Activated T-helper 2 cell treated with anti-CD3 and anti-CD28 coated beads, Interferon-gamma antibody, Interleukin-2, Interleukin-4, amounts not matched to agents 10 μg/mL and 5 μg/mL and 100 μg/mL, durations not matched to agents 14 hours and 24 hours and 36 hours (primary cell): ENCODE measurements at regions not wholly inside any gene's neighbourhood (a gene's known extent, or its start where the extent isn't known, plus 50 kb on each side); places are given as distances from the start of the nearest gene placed in this dataset.

Source experiments
- DNase-seq: peaks from one replicate; pipeline ENCODE4 v3.0.0; 2021; ENCODE audit warnings: low spot score
- H3K27ac Mint-ChIP-seq: one replicate; pipeline ENCODE4 v1.8.0; 2021; ENCODE audit warnings: mixed read lengths
- H3K27me3 Mint-ChIP-seq: one replicate; pipeline ENCODE4 v1.8.0; 2021; ENCODE audit warnings: low read depth, mixed read lengths
- H3K36me3 Mint-ChIP-seq: one replicate; pipeline ENCODE4 v1.8.0; 2021; ENCODE audit warnings: low read depth, mixed read lengths
- H3K4me1 Mint-ChIP-seq: one replicate; pipeline ENCODE4 v1.8.0; 2021; ENCODE audit warnings: low read depth, mixed read lengths
- H3K4me3 Mint-ChIP-seq: one replicate; pipeline ENCODE4 v1.8.0; 2021; ENCODE audit warnings: low read depth, mild to moderate bottlenecking, moderate library complexity, mixed read lengths
- H3K9me3 Mint-ChIP-seq: one replicate; pipeline ENCODE4 v1.8.0; 2021; ENCODE audit warnings: mixed read lengths
- intact Hi-C: fragments of 100-400 bp; cut with micrococcal nuclease; formaldehyde crosslinking; loops from one replicate; pipeline ENCODE4 v1.15.1; 2023

- no peaks in the 10 kb centered on the region for H3K4me1 Mint-ChIP-seq
- H3K36me3 Mint-ChIP-seq, result no peaks in the 10 kb centered on the region
- intact Hi-C loops, result no loop called here
- no peak for DNase-seq
- H3K9me3 Mint-ChIP-seq, result peaks cover 22% of the 10 kb centered on the region
- no peak overlapping the region for H3K4me3 Mint-ChIP-seq
- H3K27ac Mint-ChIP-seq, result no peak overlapping the region
- no peaks in the 10 kb centered on the region for H3K27me3 Mint-ChIP-seq
Observed at GRCh38 chr5:21097661-21098060, 1109.7 kb upstream of the CDH18 start.

DNA sequence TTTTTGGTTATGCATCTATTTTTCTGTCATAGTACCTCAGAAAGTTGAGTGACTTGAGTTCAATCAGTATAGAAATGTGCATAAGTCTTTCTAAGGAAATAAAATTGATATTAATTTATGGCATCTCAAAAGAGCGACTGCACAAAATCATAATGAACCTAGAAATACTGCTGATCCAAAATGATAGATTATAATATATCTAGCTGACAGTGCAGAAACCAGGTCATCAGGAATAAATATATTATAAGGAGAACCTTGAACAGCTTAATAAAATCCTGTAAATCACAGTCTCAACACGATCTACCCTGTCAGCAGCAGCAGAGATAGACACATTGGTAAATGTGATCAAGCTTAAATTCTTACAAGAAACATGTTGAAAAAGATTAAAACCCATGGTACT, 1106.6 kb upstream of the CDH18 start:
- no peaks in the 10 kb centered on the region for H3K27me3 Mint-ChIP-seq
- H3K4me1 Mint-ChIP-seq, result no peaks in the 10 kb centered on the region
- H3K9me3 Mint-ChIP-seq, result peaks cover 21% of the 10 kb centered on the region
- no peak overlapping the region for H3K4me3 Mint-ChIP-seq
- no peak for DNase-seq
- no peak overlapping the region for H3K27ac Mint-ChIP-seq
- intact Hi-C loops, result no loop called here
- H3K36me3 Mint-ChIP-seq, result no peaks in the 10 kb centered on the region

DNA sequence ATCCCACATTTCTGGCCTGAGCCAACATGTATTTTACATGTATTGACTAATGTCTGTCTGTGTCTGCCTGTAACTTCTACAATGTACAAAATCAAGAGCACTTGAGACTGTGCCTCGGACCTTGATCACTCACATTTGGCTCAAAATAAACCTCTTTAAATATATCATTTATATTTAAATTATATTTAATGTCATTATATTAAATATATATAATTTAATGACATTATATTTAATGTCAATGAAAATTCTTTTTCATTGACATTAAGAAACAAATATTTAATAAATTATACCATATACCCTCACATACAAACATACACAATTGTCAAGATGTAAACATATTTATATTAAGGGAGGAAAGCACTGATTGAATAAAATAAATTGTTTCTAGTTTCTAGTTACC, 1099.8 kb upstream of the CDH18 start:
- H3K4me3 Mint-ChIP-seq, result no peak overlapping the region

GRCh38 chr5:21085791-21086190, 1097.8 kb upstream of the CDH18 start:
- Mint-ChIP-seq H3K27ac (no peak overlapping the region), H3K4me3 (no peak overlapping the region), H3K4me1 (no peaks in the 10 kb centered on the region), H3K36me3 (no peaks in the 10 kb centered on the region), H3K9me3 (peaks cover 47% of the 10 kb centered on the region), H3K27me3 (no peaks in the 10 kb centered on the region)
- intact Hi-C loops, result no loop called here
- DNase-seq, result no peak

More for the DNA sequence above, 1099.8 kb upstream of the CDH18 start:
- no peaks in the 10 kb centered on the region for H3K4me1 Mint-ChIP-seq
- H3K9me3 Mint-ChIP-seq, result peaks cover 43% of the 10 kb centered on the region
- DNase-seq, result no peak
- intact Hi-C loops, result no loop called here
- no peak overlapping the region for H3K27ac Mint-ChIP-seq
- no peaks in the 10 kb centered on the region for H3K36me3 Mint-ChIP-seq
- H3K27me3 Mint-ChIP-seq, result no peaks in the 10 kb centered on the region

DNA sequence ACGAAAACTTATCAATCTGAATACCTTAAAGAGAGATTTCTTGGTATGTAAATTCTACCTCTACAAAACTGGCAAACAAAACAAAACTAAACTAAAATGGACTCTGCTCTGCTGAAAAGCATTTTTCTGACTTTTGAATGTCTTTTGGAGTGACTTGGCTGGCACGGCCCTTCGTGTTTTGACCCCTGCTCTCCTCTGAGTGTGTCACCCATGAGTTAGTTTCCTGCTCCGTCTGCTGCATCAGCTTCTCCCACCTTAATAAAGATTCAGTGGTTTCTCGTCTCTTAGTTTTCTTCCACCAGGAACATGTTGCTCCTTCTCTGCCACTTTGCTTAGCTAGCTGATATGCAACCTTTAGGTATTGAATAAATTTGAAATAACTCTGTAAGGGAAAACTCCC, 1084.0 kb upstream of the CDH18 start:
- no peak for DNase-seq
- Mint-ChIP-seq H3K36me3 (no peaks in the 10 kb centered on the region), H3K9me3 (peaks cover 30% of the 10 kb centered on the region), H3K27ac (no peak overlapping the region), H3K27me3 (no peaks in the 10 kb centered on the region), H3K4me3 (no peak overlapping the region), H3K4me1 (no peaks in the 10 kb centered on the region)
- intact Hi-C loops, result no loop called here

- no peaks in the 10 kb centered on the region for H3K27me3 Mint-ChIP-seq
- no peaks in the 10 kb centered on the region for H3K4me1 Mint-ChIP-seq
- no peak overlapping the region for H3K27ac Mint-ChIP-seq
- DNase-seq, result no peak
- no peak overlapping the region for H3K4me3 Mint-ChIP-seq
- no peaks in the 10 kb centered on the region for H3K36me3 Mint-ChIP-seq
- H3K9me3 Mint-ChIP-seq, result peaks cover 26% of the 10 kb centered on the region
- intact Hi-C loops, result no loop called here
Observed at GRCh38 chr5:21071421-21071820, 1083.4 kb upstream of the CDH18 start.

- no peak for DNase-seq
- H3K27ac Mint-ChIP-seq, result no peak overlapping the region
- no peaks in the 10 kb centered on the region for H3K36me3 Mint-ChIP-seq
- peaks cover 29% of the 10 kb centered on the region for H3K9me3 Mint-ChIP-seq
- H3K4me1 Mint-ChIP-seq, result no peaks in the 10 kb centered on the region
- H3K27me3 Mint-ChIP-seq, result no peaks in the 10 kb centered on the region
- intact Hi-C loops, result no loop called here
- H3K4me3 Mint-ChIP-seq, result no peak overlapping the region
Observed at GRCh38 chr5:21070858-21071257, 1082.9 kb upstream of the CDH18 start.

- H3K4me3 Mint-ChIP-seq, result no peak overlapping the region
- no peak for DNase-seq
- H3K4me1 Mint-ChIP-seq, result no peaks in the 10 kb centered on the region
- H3K27ac Mint-ChIP-seq, result no peak overlapping the region
- peaks cover 47% of the 10 kb centered on the region for H3K9me3 Mint-ChIP-seq
- H3K27me3 Mint-ChIP-seq, result no peaks in the 10 kb centered on the region
- no peaks in the 10 kb centered on the region for H3K36me3 Mint-ChIP-seq
- intact Hi-C loops, result no loop called here
Observed at GRCh38 chr5:21067724-21068123, 1079.7 kb upstream of the CDH18 start.

DNA sequence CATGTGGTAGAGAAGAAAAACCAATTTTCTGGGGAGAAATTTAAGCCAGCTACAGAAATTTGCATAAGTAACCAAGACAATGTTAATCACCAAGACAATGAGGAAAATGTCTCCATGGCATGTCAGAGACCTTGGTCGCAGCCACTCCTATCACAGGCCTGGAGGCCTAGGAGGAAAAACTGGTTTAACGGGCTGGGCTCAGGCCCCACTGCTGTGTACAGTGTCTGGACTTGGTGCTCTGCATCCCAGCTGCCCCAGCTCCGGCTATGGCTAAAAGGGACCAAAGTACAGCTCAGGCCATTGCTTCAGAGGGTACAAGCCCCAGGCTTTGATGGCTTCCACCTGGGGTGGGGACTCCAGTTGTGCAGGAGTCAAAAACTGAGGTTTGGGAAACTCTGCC, 1075.1 kb upstream of the CDH18 start:
- Mint-ChIP-seq H3K27ac (no peak overlapping the region), H3K27me3 (no peaks in the 10 kb centered on the region), H3K4me1 (no peaks in the 10 kb centered on the region), H3K9me3 (peaks cover 60% of the 10 kb centered on the region), H3K4me3 (no peak overlapping the region), H3K36me3 (no peaks in the 10 kb centered on the region)
- no peak for DNase-seq
- intact Hi-C loops, result no loop called here

DNA sequence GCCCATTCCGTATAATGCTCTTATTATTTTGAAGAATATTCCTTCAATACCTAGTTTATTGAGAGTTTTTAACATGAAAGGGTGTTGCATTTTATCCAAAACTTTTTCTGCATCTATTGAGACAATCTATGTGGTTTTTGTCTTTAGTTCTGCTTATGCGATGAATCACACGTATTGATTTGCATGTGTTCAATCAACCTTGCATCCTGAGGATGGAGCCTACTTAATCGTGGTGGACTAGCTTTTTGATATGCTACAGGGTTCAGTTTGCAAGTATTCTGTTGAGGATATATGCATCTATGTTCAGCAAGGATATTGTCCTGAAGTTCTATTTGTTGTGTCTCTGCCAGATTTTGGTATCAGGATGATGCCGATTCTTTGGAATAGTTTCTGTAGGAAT, 1070.3 kb upstream of the CDH18 start:
- Mint-ChIP-seq H3K4me1 (no peaks in the 10 kb centered on the region), H3K9me3 (peaks cover 42% of the 10 kb centered on the region), H3K27me3 (no peaks in the 10 kb centered on the region), H3K4me3 (no peak overlapping the region), H3K36me3 (no peaks in the 10 kb centered on the region), H3K27ac (no peak overlapping the region)
- intact Hi-C loops, result no loop called here
- DNase-seq, result no peak

GRCh38 chr5:21051945-21052344, 1063.9 kb upstream of the CDH18 start:
- H3K27ac Mint-ChIP-seq, result no peak overlapping the region
- H3K4me3 Mint-ChIP-seq, result no peak overlapping the region
- H3K4me1 Mint-ChIP-seq, result no peaks in the 10 kb centered on the region
- no peaks in the 10 kb centered on the region for H3K27me3 Mint-ChIP-seq
- DNase-seq, result no peak
- no peaks in the 10 kb centered on the region for H3K36me3 Mint-ChIP-seq
- peaks cover 31% of the 10 kb centered on the region for H3K9me3 Mint-ChIP-seq
- intact Hi-C loops, result no loop called here

DNA sequence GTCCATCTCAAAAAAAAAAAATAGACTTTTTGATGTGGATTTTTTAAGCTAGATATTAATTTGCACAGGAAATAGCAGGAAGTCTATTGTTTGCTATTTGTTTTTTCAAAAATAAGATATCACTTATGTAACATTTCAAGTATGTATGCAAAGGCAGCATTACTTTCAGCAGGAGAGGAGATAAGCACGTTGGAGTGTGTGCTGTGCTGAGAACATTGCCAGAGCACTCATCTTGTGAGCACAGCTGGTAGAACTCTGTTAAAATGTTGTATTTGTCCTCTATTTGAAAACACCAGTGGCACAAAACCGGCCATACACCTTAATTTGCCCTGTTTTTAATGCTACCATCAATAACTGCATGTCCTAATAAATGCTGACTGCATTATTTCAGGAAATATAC, 1061.9 kb upstream of the CDH18 start:
- Mint-ChIP-seq H3K27me3 (no peaks in the 10 kb centered on the region), H3K36me3 (no peaks in the 10 kb centered on the region), H3K4me1 (no peaks in the 10 kb centered on the region), H3K4me3 (no peak overlapping the region), H3K9me3 (peaks cover 37% of the 10 kb centered on the region), H3K27ac (no peak overlapping the region)
- intact Hi-C loops, result no loop called here
- DNase-seq, result no peak

GRCh38 chr5:21030981-21031380, 1043.0 kb upstream of the CDH18 start:
- DNase-seq, result no peak
- intact Hi-C loops, result no loop called here
- H3K9me3 Mint-ChIP-seq, result peaks cover 41% of the 10 kb centered on the region
- H3K27me3 Mint-ChIP-seq, result no peaks in the 10 kb centered on the region
- no peaks in the 10 kb centered on the region for H3K36me3 Mint-ChIP-seq
- H3K4me1 Mint-ChIP-seq, result no peaks in the 10 kb centered on the region
- no peak overlapping the region for H3K4me3 Mint-ChIP-seq
- H3K27ac Mint-ChIP-seq, result no peak overlapping the region

GRCh38 chr5:21024966-21025365, 1037.0 kb upstream of the CDH18 start:
- Mint-ChIP-seq H3K9me3 (peaks cover 35% of the 10 kb centered on the region), H3K36me3 (no peaks in the 10 kb centered on the region), H3K4me3 (no peak overlapping the region), H3K27ac (no peak overlapping the region), H3K4me1 (no peaks in the 10 kb centered on the region), H3K27me3 (no peaks in the 10 kb centered on the region)
- intact Hi-C loops, result no loop called here
- no peak for DNase-seq
